Cardiac septum (tissue), 1 donor: ENCODE measurements at regions not wholly inside any gene's neighbourhood (a gene's known extent, or its start where the extent isn't known, plus 50 kb on each side); places are given as distances from the start of the nearest gene placed in this dataset.
"Not testable (repeated sequence)": the region's sequence is repeated elsewhere in the genome, so short reads cannot be mapped to it uniquely, and the experiment has no call there.

Source experiments
- DNase-seq: peaks from one replicate; pipeline ENCODE4 v3.0.0-alpha.2; 2020; ENCODE audit warnings: low spot score
- intact Hi-C: fragments of 100-400 bp; cut with DNase I; formaldehyde crosslinking; loops from one replicate; pipeline ENCODE4 v1.14.0; 2022
- donor health status: DM: no; HTN: no; CAD: no.

GRCh38 chr15:95724908-95725633 is 605.4 kb upstream of the NR2F2 start:
- no peak for DNase-seq
- intact Hi-C loops, result no loop called here

GRCh38 chr15:95726891-95727290 is 603.6 kb upstream of the NR2F2 start:
- intact Hi-C loops, result no loop called here
- no peak for DNase-seq

- intact Hi-C loops, result no loop called here
- no peak for DNase-seq
Observed at GRCh38 chr15:95733931-95734330, 596.6 kb upstream of the NR2F2 start.

GRCh38 chr15:95734422-95735316 is 595.8 kb upstream of the NR2F2 start:
- intact Hi-C loops, result no loop called here
- no peak for DNase-seq

GRCh38 chr15:95737060-95737459 is 593.4 kb upstream of the NR2F2 start:
- intact Hi-C loops, result no loop called here
- no peak for DNase-seq

- intact Hi-C loops, result no loop called here
- no peak for DNase-seq
Observed at GRCh38 chr15:95739131-95739530, 591.4 kb upstream of the NR2F2 start.

- intact Hi-C loops, result no loop called here
Observed at GRCh38 chr15:95741830-95742229, 588.7 kb upstream of the NR2F2 start.

GRCh38 chr15:95742256-95742655 is 588.2 kb upstream of the NR2F2 start:
- intact Hi-C loops, result no loop called here
- no peak for DNase-seq

More at GRCh38 chr15:95741830-95742229, 588.7 kb upstream of the NR2F2 start:
- no peak for DNase-seq

- no peak for DNase-seq
- intact Hi-C loops, result no loop called here
Observed at GRCh38 chr15:95742836-95743235, 587.7 kb upstream of the NR2F2 start.

GRCh38 chr15:95757171-95757570 is 573.3 kb upstream of the NR2F2 start:
- intact Hi-C loops, result no loop called here

GRCh38 chr15:95758451-95758850 is 572.0 kb upstream of the NR2F2 start:
- no peak for DNase-seq
- intact Hi-C loops, result no loop called here

More at GRCh38 chr15:95757171-95757570, 573.3 kb upstream of the NR2F2 start:
- DNase-seq, result no peak

- DNase-seq, result no peak
- intact Hi-C loops, result no loop called here
Observed at GRCh38 chr15:95758851-95759250, 571.6 kb upstream of the NR2F2 start.

GRCh38 chr15:95760508-95760907 is 570.0 kb upstream of the NR2F2 start:
- DNase-seq, result no peak
- intact Hi-C loops, result no loop called here

- DNase-seq, result no peak
- intact Hi-C loops, result no loop called here
Observed at GRCh38 chr15:95761501-95762165, 568.9 kb upstream of the NR2F2 start.

- no peak for DNase-seq
- intact Hi-C loops, result no loop called here
Observed at GRCh38 chr15:95763426-95763825, 567.1 kb upstream of the NR2F2 start.

- intact Hi-C loops, result no loop called here
- DNase-seq, result no peak
Observed at GRCh38 chr15:95765161-95765560, 565.3 kb upstream of the NR2F2 start.

GRCh38 chr15:95770196-95770595 is 560.3 kb upstream of the NR2F2 start:
- intact Hi-C loops, result no loop called here
- no peak for DNase-seq

- intact Hi-C loops, result no loop called here
- no peak for DNase-seq
Observed at GRCh38 chr15:95772982-95773381, 557.5 kb upstream of the NR2F2 start.

GRCh38 chr15:95784508-95784907 is 546.0 kb upstream of the NR2F2 start:
- no peak for DNase-seq
- intact Hi-C loops, result no loop called here

GRCh38 chr15:95785276-95785675 is 545.2 kb upstream of the NR2F2 start:
- DNase-seq, intact Hi-C loops: not testable (repeated sequence)
